ENCODE measurements at regions not wholly inside any gene's neighbourhood (a gene's known extent, or its start where the extent isn't known, plus 50 kb on each side); places are given as distances from the start of the nearest gene placed in this dataset.

- ChIA-PET POLR2A (no interaction called here), CTCF (no interaction called here)
- DNase-seq (ENCODE audit: extremely low spot score), result no peak
- TF ChIP-seq FOXA1 (IDR thresholded peaks at IDR 0.05) (no peak), ARNT (IDR thresholded peaks at IDR 0.05) (no peak)
These were observed 233.4 kb upstream of the ST8SIA4 start for GRCh38 chr5:101136454-101136853.

- ChIA-PET POLR2A (no interaction called here), CTCF (no interaction called here)
- DNase-seq (ENCODE audit: extremely low spot score), result no peak
- TF ChIP-seq NFRKB (IDR thresholded peaks at IDR 0.05) (no peak), ARNT (IDR thresholded peaks at IDR 0.05) (no peak), BHLHE40 (IDR thresholded peaks at IDR 0.05; ENCODE audit: borderline replicate concordance) (no peak), TARDBP (IDR thresholded peaks at IDR 0.05) (no peak), CTBP1 (IDR thresholded peaks at IDR 0.05; ENCODE audit: borderline replicate concordance) (no peak), SP1 (IDR thresholded peaks at IDR 0.05) (no peak), L3MBTL2 (conservative IDR thresholded peaks at IDR 0.05) (no peak), FOXM1 (IDR thresholded peaks at IDR 0.05; ENCODE audit: borderline replicate concordance) (no peak), SUZ12 (IDR thresholded peaks at IDR 0.05) (no peak), LEF1 (IDR thresholded peaks at IDR 0.05; ENCODE audit: borderline replicate concordance) (no peak), FOXK2 (IDR thresholded peaks at IDR 0.05) (no peak), PKNOX1 (IDR thresholded peaks at IDR 0.05) (no peak), ZNF384 (IDR thresholded peaks at IDR 0.05) (no peak), FOXA1 (IDR thresholded peaks at IDR 0.05) (no peak), HDGF (IDR thresholded peaks at IDR 0.05; ENCODE audit: borderline replicate concordance) (no peak), ELF4 (IDR thresholded peaks at IDR 0.05) (no peak)
These were observed 220.3 kb upstream of the ST8SIA4 start for GRCh38 chr5:101123363-101123762.

- CTCF ChIA-PET, result no interaction called here
- no peak for TF ChIP-seq FOXA1 (IDR thresholded peaks at IDR 0.05)
- no peak for TF ChIP-seq FOXM1 (IDR thresholded peaks at IDR 0.05; ENCODE audit: borderline replicate concordance)
- TF ChIP-seq BHLHE40 (IDR thresholded peaks at IDR 0.05; ENCODE audit: borderline replicate concordance), result no peak
- TF ChIP-seq ZNF384 (IDR thresholded peaks at IDR 0.05), result no peak
- no peak for TF ChIP-seq SUZ12 (IDR thresholded peaks at IDR 0.05)
- no peak for TF ChIP-seq LEF1 (IDR thresholded peaks at IDR 0.05; ENCODE audit: borderline replicate concordance)
- no peak for TF ChIP-seq PKNOX1 (IDR thresholded peaks at IDR 0.05)
- TF ChIP-seq NFRKB (IDR thresholded peaks at IDR 0.05), result no peak
- TF ChIP-seq FOXK2 (IDR thresholded peaks at IDR 0.05), result no peak
- TF ChIP-seq TARDBP (IDR thresholded peaks at IDR 0.05), result no peak
- TF ChIP-seq HDGF (IDR thresholded peaks at IDR 0.05; ENCODE audit: borderline replicate concordance), result no peak
- no peak for TF ChIP-seq ARNT (IDR thresholded peaks at IDR 0.05)
- TF ChIP-seq CTBP1 (IDR thresholded peaks at IDR 0.05; ENCODE audit: borderline replicate concordance), result no peak
- no peak for TF ChIP-seq L3MBTL2 (conservative IDR thresholded peaks at IDR 0.05)
- no peak for TF ChIP-seq ELF4 (IDR thresholded peaks at IDR 0.05)
- no peak for TF ChIP-seq SP1 (IDR thresholded peaks at IDR 0.05)
- POLR2A ChIA-PET, result no interaction called here
- no peak for DNase-seq (ENCODE audit: extremely low spot score)
These were observed 209.6 kb upstream of the ST8SIA4 start for GRCh38 chr5:101112645-101113044.

- CTCF ChIA-PET, result no interaction called here
- DNase-seq (ENCODE audit: extremely low spot score), result no peak
- TF ChIP-seq SUZ12 (IDR thresholded peaks at IDR 0.05), result no peak
- TF ChIP-seq ZNF384 (IDR thresholded peaks at IDR 0.05), result no peak
- no peak for TF ChIP-seq TARDBP (IDR thresholded peaks at IDR 0.05)
- TF ChIP-seq PKNOX1 (IDR thresholded peaks at IDR 0.05), result no peak
- no peak for TF ChIP-seq FOXK2 (IDR thresholded peaks at IDR 0.05)
- no peak for TF ChIP-seq FOXM1 (IDR thresholded peaks at IDR 0.05; ENCODE audit: borderline replicate concordance)
- TF ChIP-seq ARNT (IDR thresholded peaks at IDR 0.05), result no peak
- no peak for TF ChIP-seq SP1 (IDR thresholded peaks at IDR 0.05)
- no peak for TF ChIP-seq HDGF (IDR thresholded peaks at IDR 0.05; ENCODE audit: borderline replicate concordance)
- no peak for TF ChIP-seq L3MBTL2 (conservative IDR thresholded peaks at IDR 0.05)
- TF ChIP-seq LEF1 (IDR thresholded peaks at IDR 0.05; ENCODE audit: borderline replicate concordance), result no peak
- TF ChIP-seq CTBP1 (IDR thresholded peaks at IDR 0.05; ENCODE audit: borderline replicate concordance), result no peak
- no peak for TF ChIP-seq NFRKB (IDR thresholded peaks at IDR 0.05)
- POLR2A ChIA-PET, result no interaction called here
These were observed 200.8 kb upstream of the ST8SIA4 start for GRCh38 chr5:101103874-101104273.

GRCh38 chr5:101102506-101102905 is 199.4 kb upstream of the ST8SIA4 start:
- DNase-seq (ENCODE audit: extremely low spot score), result no peak
- ChIA-PET CTCF (no interaction called here), POLR2A (no interaction called here)
- TF ChIP-seq LEF1 (IDR thresholded peaks at IDR 0.05; ENCODE audit: borderline replicate concordance) (no peak), HDGF (IDR thresholded peaks at IDR 0.05; ENCODE audit: borderline replicate concordance) (no peak), CTBP1 (IDR thresholded peaks at IDR 0.05; ENCODE audit: borderline replicate concordance) (no peak), NFRKB (IDR thresholded peaks at IDR 0.05) (no peak), ELF4 (IDR thresholded peaks at IDR 0.05) (no peak), TARDBP (IDR thresholded peaks at IDR 0.05) (no peak), ZNF384 (IDR thresholded peaks at IDR 0.05) (no peak), PKNOX1 (IDR thresholded peaks at IDR 0.05) (no peak), SUZ12 (IDR thresholded peaks at IDR 0.05) (no peak), BHLHE40 (IDR thresholded peaks at IDR 0.05; ENCODE audit: borderline replicate concordance) (no peak), ARNT (IDR thresholded peaks at IDR 0.05) (no peak), FOXM1 (IDR thresholded peaks at IDR 0.05; ENCODE audit: borderline replicate concordance) (no peak), SP1 (IDR thresholded peaks at IDR 0.05) (no peak), FOXA1 (IDR thresholded peaks at IDR 0.05) (no peak), FOXK2 (IDR thresholded peaks at IDR 0.05) (no peak)

GRCh38 chr5:101091902-101092301 is 188.8 kb upstream of the ST8SIA4 start:
- DNase-seq (ENCODE audit: extremely low spot score), result no peak
- ChIA-PET POLR2A (no interaction called here), CTCF (no interaction called here)
- TF ChIP-seq ARNT (IDR thresholded peaks at IDR 0.05) (no peak), ELF4 (IDR thresholded peaks at IDR 0.05) (no peak), LEF1 (IDR thresholded peaks at IDR 0.05; ENCODE audit: borderline replicate concordance) (no peak), SUZ12 (IDR thresholded peaks at IDR 0.05) (no peak), BHLHE40 (IDR thresholded peaks at IDR 0.05; ENCODE audit: borderline replicate concordance) (no peak), FOXK2 (IDR thresholded peaks at IDR 0.05) (no peak), L3MBTL2 (conservative IDR thresholded peaks at IDR 0.05) (no peak)

Measured in HEK293T (cell line).